Rectal smooth muscle tissue (tissue), 1 donor: ENCODE measurements at regions not wholly inside any gene's neighbourhood (a gene's known extent, or its start where the extent isn't known, plus 50 kb on each side); places are given as distances from the start of the nearest gene placed in this dataset.

Experiments
- H3K27ac ChIP-seq: one replicate; pipeline ENCODE4 v1.7.0; 2013; ENCODE audit warnings: low read depth, low read length, inconsistent platforms
- H3K27me3 ChIP-seq: one replicate; pipeline ENCODE4 v1.7.0; 2013; ENCODE audit warnings: low read length; ENCODE audit not compliant: control insufficient read depth, insufficient read depth
- H3K36me3 ChIP-seq: one replicate; pipeline ENCODE4 v1.7.0; 2013; ENCODE audit warnings: low read length; ENCODE audit not compliant: control insufficient read depth, insufficient read depth
- H3K4me1 ChIP-seq: one replicate; pipeline ENCODE4 v1.7.0; 2013; ENCODE audit warnings: low read length; ENCODE audit not compliant: control insufficient read depth, insufficient read depth
- H3K4me3 ChIP-seq: one replicate; pipeline ENCODE4 v1.7.0; 2013; ENCODE audit warnings: low read length
- H3K9ac ChIP-seq: one replicate; pipeline ENCODE4 v1.7.0; 2013; ENCODE audit warnings: low read length

GRCh38 chr13:58239774-58240268 is 608.3 kb downstream of the PCDH17 start:
- Histone ChIP-seq H3K9ac (no peak overlapping the region), H3K36me3 (no peaks in the 10 kb centered on the region), H3K27ac (no peak overlapping the region), H3K4me1 (no peaks in the 10 kb centered on the region), H3K27me3 (no peaks in the 10 kb centered on the region), H3K4me3 (no peak overlapping the region)

GRCh38 chr13:58247080-58247479 is 615.5 kb downstream of the PCDH17 start:
- no peaks in the 10 kb centered on the region for H3K36me3 ChIP-seq
- no peak overlapping the region for H3K9ac ChIP-seq
- no peak overlapping the region for H3K4me3 ChIP-seq
- H3K4me1 ChIP-seq, result no peaks in the 10 kb centered on the region
- H3K27me3 ChIP-seq, result no peaks in the 10 kb centered on the region
- H3K27ac ChIP-seq, result no peak overlapping the region

GRCh38 chr13:58254943-58255342 is 623.4 kb downstream of the PCDH17 start:
- no peaks in the 10 kb centered on the region for H3K36me3 ChIP-seq
- no peak overlapping the region for H3K9ac ChIP-seq
- no peaks in the 10 kb centered on the region for H3K4me1 ChIP-seq
- H3K27ac ChIP-seq, result no peak overlapping the region
- H3K4me3 ChIP-seq, result no peak overlapping the region
- no peaks in the 10 kb centered on the region for H3K27me3 ChIP-seq

GRCh38 chr13:58266271-58266670 is 634.7 kb downstream of the PCDH17 start:
- Histone ChIP-seq H3K27ac (no peak overlapping the region), H3K4me1 (no peaks in the 10 kb centered on the region), H3K36me3 (no peaks in the 10 kb centered on the region), H3K9ac (no peak overlapping the region), H3K4me3 (no peak overlapping the region), H3K27me3 (no peaks in the 10 kb centered on the region)

- Histone ChIP-seq H3K27ac (no peak overlapping the region), H3K36me3 (no peaks in the 10 kb centered on the region), H3K4me1 (peaks cover 2% of the 10 kb centered on the region), H3K9ac (no peak overlapping the region), H3K27me3 (no peaks in the 10 kb centered on the region), H3K4me3 (no peak overlapping the region)
These were observed 667.1 kb downstream of the PCDH17 start for GRCh38 chr13:58298556-58299135.

GRCh38 chr13:58300224-58300623 is 668.7 kb downstream of the PCDH17 start:
- Histone ChIP-seq H3K36me3 (no peaks in the 10 kb centered on the region), H3K27me3 (no peaks in the 10 kb centered on the region), H3K27ac (no peak overlapping the region), H3K9ac (no peak overlapping the region), H3K4me3 (no peak overlapping the region), H3K4me1 (peaks cover 2% of the 10 kb centered on the region)

GRCh38 chr13:58300974-58301681 is 669.6 kb downstream of the PCDH17 start:
- no peaks in the 10 kb centered on the region for H3K36me3 ChIP-seq
- no peak overlapping the region for H3K27ac ChIP-seq
- H3K4me3 ChIP-seq, result no peak overlapping the region
- no peak overlapping the region for H3K9ac ChIP-seq
- peaks cover 2% of the 10 kb centered on the region for H3K4me1 ChIP-seq
- H3K27me3 ChIP-seq, result no peaks in the 10 kb centered on the region

GRCh38 chr13:58302349-58302748 is 670.8 kb downstream of the PCDH17 start:
- H3K4me3 ChIP-seq, result no peak overlapping the region
- no peak overlapping the region for H3K9ac ChIP-seq
- no peak overlapping the region for H3K27ac ChIP-seq
- H3K36me3 ChIP-seq, result no peaks in the 10 kb centered on the region
- H3K4me1 ChIP-seq, result no peaks in the 10 kb centered on the region
- H3K27me3 ChIP-seq, result no peaks in the 10 kb centered on the region

- Histone ChIP-seq H3K27me3 (no peaks in the 10 kb centered on the region), H3K27ac (no peak overlapping the region), H3K36me3 (no peaks in the 10 kb centered on the region), H3K9ac (no peak overlapping the region), H3K4me3 (no peak overlapping the region), H3K4me1 (no peaks in the 10 kb centered on the region)
These were observed 674.5 kb downstream of the PCDH17 start for GRCh38 chr13:58306062-58306461.

- Histone ChIP-seq H3K9ac (no peak overlapping the region), H3K27me3 (no peaks in the 10 kb centered on the region), H3K36me3 (no peaks in the 10 kb centered on the region), H3K4me3 (no peak overlapping the region), H3K4me1 (no peaks in the 10 kb centered on the region), H3K27ac (no peak overlapping the region)
These were observed 681.7 kb downstream of the PCDH17 start for GRCh38 chr13:58313219-58313618.

- H3K36me3 ChIP-seq, result no peaks in the 10 kb centered on the region
- H3K27ac ChIP-seq, result no peak overlapping the region
- no peak overlapping the region for H3K9ac ChIP-seq
- H3K27me3 ChIP-seq, result no peaks in the 10 kb centered on the region
- H3K4me1 ChIP-seq, result no peaks in the 10 kb centered on the region
- no peak overlapping the region for H3K4me3 ChIP-seq
These were observed 687.1 kb downstream of the PCDH17 start for GRCh38 chr13:58318495-58319167.

GRCh38 chr13:58324161-58324560 is 692.6 kb downstream of the PCDH17 start:
- Histone ChIP-seq H3K36me3 (no peaks in the 10 kb centered on the region), H3K9ac (no peak overlapping the region), H3K4me1 (no peaks in the 10 kb centered on the region), H3K27me3 (no peaks in the 10 kb centered on the region), H3K27ac (no peak overlapping the region), H3K4me3 (no peak overlapping the region)
